ENCODE measurements at regions not wholly inside any gene's neighbourhood (a gene's known extent, or its start where the extent isn't known, plus 50 kb on each side); places are given as distances from the start of the nearest gene placed in this dataset.

DNA sequence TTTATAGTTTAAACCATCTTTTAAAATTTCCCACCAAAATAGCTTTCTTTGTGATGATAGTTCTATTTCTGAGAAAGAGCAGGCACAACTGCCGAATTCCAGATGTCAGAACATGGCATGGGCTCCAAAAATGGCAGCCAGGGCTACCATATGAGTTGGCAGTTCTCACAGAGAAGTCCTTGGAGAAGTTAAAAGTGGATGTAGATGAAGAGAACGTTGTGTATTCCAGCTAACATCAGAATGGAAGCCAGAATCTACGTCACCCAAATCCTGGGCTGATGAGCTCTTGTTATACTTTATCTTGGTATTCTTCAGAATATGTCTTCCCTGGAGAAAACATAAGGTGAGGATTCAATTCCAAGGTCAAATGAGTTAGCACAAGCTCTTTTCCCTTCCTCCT lies 66.9 kb upstream of the BASP1 start:
- Histone ChIP-seq H3K27ac (ENCODE audit: low read length) (no peak overlapping the region), H3K27me3 (ENCODE audit: control insufficient read depth, insufficient read depth, low read length) (no peaks in the 10 kb centered on the region), H3K4me1 (ENCODE audit: control insufficient read depth, insufficient read depth, low read length) (no peaks in the 10 kb centered on the region), H3K36me3 (ENCODE audit: control insufficient read depth, insufficient read depth, low read length) (no peaks in the 10 kb centered on the region), H3K4me3 (ENCODE audit: low read length) (no peak overlapping the region), H3K9me3 (ENCODE audit: control insufficient read depth, insufficient read depth, low read length) (no peaks in the 10 kb centered on the region)
- Mint-ChIP-seq H3K36me3 (no peaks in the 10 kb centered on the region), H3K4me1 (no peaks in the 10 kb centered on the region), H3K27me3 (ENCODE audit: low read depth in 2 of 2) (no peaks in the 10 kb centered on the region), H3K9me3 (peaks cover 9 to 11% of the 10 kb centered on the region in 2 donors), H3K27ac (no peak overlapping the region), H3K4me3 (no peak overlapping the region)
- ATAC-seq = no peak
- 74% methylated on average over 2 of the region's 3 CpGs for WGBS (ENCODE audit: insufficient coverage)
- TF ChIP-seq, protein P1, sequence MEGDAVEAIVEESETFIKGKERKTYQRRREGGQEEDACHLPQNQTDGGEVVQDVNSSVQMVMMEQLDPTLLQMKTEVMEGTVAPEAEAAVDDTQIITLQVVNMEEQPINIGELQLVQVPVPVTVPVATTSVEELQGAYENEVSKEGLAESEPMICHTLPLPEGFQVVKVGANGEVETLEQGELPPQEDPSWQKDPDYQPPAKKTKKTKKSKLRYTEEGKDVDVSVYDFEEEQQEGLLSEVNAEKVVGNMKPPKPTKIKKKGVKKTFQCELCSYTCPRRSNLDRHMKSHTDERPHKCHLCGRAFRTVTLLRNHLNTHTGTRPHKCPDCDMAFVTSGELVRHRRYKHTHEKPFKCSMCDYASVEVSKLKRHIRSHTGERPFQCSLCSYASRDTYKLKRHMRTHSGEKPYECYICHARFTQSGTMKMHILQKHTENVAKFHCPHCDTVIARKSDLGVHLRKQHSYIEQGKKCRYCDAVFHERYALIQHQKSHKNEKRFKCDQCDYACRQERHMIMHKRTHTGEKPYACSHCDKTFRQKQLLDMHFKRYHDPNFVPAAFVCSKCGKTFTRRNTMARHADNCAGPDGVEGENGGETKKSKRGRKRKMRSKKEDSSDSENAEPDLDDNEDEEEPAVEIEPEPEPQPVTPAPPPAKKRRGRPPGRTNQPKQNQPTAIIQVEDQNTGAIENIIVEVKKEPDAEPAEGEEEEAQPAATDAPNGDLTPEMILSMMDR (IDR thresholded peaks at IDR 0.05) = no peak
- intact Hi-C loops (cut with micrococcal nuclease) = no loop called here
- DNase-seq = no peak

DNA sequence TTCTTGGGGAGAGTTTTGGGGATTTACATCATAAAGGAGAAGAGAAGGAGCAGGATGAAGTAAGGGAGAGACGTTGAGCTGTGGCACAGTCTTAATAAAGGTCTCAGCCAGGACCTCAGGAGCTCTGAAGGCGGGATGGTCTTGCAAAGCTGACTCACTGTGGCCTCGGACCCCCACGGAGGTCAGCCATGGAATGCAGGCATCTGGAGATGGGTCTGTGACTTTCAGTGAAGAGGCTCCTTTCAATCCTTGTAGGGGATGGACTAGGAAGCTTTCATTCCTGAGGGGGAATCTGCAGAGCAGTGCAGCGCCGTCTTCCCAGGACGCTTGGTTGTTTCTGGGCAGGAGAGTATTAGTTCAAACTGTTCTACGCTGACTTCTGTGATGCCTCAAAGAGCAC lies 65.7 kb upstream of the BASP1 start:
- Histone ChIP-seq H3K27ac (ENCODE audit: low read length) (no peak overlapping the region), H3K4me3 (ENCODE audit: low read length) (no peak overlapping the region), H3K4me1 (ENCODE audit: control insufficient read depth, insufficient read depth, low read length) (no peaks in the 10 kb centered on the region), H3K36me3 (ENCODE audit: control insufficient read depth, insufficient read depth, low read length) (no peaks in the 10 kb centered on the region), H3K9me3 (ENCODE audit: control insufficient read depth, insufficient read depth, low read length) (no peaks in the 10 kb centered on the region), H3K27me3 (ENCODE audit: control insufficient read depth, insufficient read depth, low read length) (no peaks in the 10 kb centered on the region)
- DNase-seq (no peak), ATAC-seq (no peak)
- H3K9me3 Mint-ChIP-seq = peaks cover 8 to 10% of the 10 kb centered on the region in 2 donors
- intact Hi-C loops (cut with micrococcal nuclease) = no loop called here
- TF ChIP-seq, protein P1 (IDR thresholded peaks at IDR 0.05) = no peak
- 85% methylated on average over 8 of the region's 8 CpGs for WGBS (ENCODE audit: insufficient coverage)
- no peaks in the 10 kb centered on the region for H3K4me1 Mint-ChIP-seq
- H3K27ac Mint-ChIP-seq = no peak overlapping the region
- H3K27me3 Mint-ChIP-seq (ENCODE audit: low read depth in 2 of 2) = no peaks in the 10 kb centered on the region
- no peak overlapping the region for H3K4me3 Mint-ChIP-seq
- no peaks in the 10 kb centered on the region for H3K36me3 Mint-ChIP-seq

DNA sequence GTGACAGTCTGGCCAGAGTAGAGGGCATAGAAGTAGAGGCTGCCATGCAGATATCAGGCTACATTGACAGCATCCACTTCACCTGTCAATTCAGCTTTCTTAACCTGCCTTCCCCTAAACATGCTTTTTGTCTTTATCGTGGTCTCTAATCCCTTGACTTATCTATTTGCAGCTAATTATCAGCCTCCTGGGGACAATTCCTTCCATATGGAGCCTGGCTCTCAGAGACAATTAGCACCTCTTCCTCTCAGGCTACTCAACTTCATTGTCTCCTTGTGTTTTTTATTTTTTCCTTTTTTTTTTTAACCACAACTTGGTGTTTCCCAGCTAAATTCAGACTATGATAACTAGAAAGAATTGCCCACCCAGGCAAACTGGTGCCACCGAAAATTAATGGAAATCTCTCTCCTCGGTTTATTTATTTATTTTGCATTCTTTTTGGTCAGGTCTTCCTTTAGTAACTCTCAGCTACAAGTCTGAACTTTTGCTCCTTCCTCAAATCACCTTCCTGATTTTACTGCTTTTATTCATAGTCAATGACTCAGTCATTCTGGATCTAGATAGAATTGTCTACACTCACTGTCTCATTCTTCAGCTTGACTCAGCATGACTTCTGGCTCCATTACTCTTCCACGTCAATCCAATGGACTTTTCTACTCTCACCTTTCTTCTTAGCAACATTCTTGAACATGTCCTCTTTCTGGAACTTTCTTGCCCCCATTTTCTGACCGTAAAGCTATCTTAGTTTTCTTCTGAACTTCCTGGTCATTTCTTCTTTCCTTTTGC lies 63.0 kb upstream of the BASP1 start:
- ATAC-seq (no peak), DNase-seq (no peak)
- no peaks in the 10 kb centered on the region for H3K4me1 Mint-ChIP-seq
- no peaks in the 10 kb centered on the region for H3K36me3 Mint-ChIP-seq
- Histone ChIP-seq H3K4me3 (ENCODE audit: low read length) (no peak overlapping the region), H3K27me3 (ENCODE audit: control insufficient read depth, insufficient read depth, low read length) (no peaks in the 10 kb centered on the region), H3K27ac (ENCODE audit: low read length) (no peak overlapping the region), H3K9me3 (ENCODE audit: control insufficient read depth, insufficient read depth, low read length) (no peaks in the 10 kb centered on the region), H3K36me3 (ENCODE audit: control insufficient read depth, insufficient read depth, low read length) (no peaks in the 10 kb centered on the region), H3K4me1 (ENCODE audit: control insufficient read depth, insufficient read depth, low read length) (no peaks in the 10 kb centered on the region)
- peaks cover 10% of the 10 kb centered on the region in 2 donors for H3K9me3 Mint-ChIP-seq
- WGBS (ENCODE audit: insufficient coverage) = 78% methylated on average over 5 of the region's 5 CpGs
- H3K27me3 Mint-ChIP-seq (ENCODE audit: low read depth in 2 of 2) = peaks cover 0 to 5% of the 10 kb centered on the region in 2 donors
- no peak overlapping the region for H3K27ac Mint-ChIP-seq
- TF ChIP-seq, protein P1 (IDR thresholded peaks at IDR 0.05) = no peak
- intact Hi-C loops (cut with micrococcal nuclease) = no loop called here
- H3K4me3 Mint-ChIP-seq = no peak overlapping the region

DNA sequence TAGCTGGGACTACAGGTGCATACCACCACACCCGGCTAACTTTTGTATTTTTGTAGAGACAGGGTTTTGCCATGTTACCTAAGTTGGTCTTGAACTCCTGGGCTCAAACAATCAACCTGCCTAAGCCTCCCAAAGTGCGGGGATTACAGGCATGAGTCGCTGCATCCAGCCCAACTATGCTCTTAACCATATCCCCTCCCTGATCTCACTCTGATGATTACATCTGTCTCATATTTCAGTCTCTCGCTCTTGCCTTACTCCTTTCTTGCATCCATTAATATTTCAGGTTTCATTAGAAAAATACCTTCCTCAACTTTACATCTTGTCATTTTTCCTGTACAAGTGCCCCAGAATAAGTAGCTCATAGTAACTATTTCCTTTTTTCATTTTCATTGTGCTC lies 61.0 kb upstream of the BASP1 start:
- DNase-seq (no peak), ATAC-seq (no peak)
- no peaks in the 10 kb centered on the region for H3K36me3 ChIP-seq (ENCODE audit: control insufficient read depth, insufficient read depth, low read length)
- no peak overlapping the region for H3K27ac ChIP-seq (ENCODE audit: low read length)
- no peaks in the 10 kb centered on the region for H3K9me3 ChIP-seq (ENCODE audit: control insufficient read depth, insufficient read depth, low read length)
- Mint-ChIP-seq H3K4me3 (no peak overlapping the region), H3K27ac (no peak overlapping the region), H3K9me3 (peaks cover 10% of the 10 kb centered on the region in 2 donors), H3K36me3 (no peaks in the 10 kb centered on the region), H3K27me3 (ENCODE audit: low read depth in 2 of 2) (peaks cover 0 to 5% of the 10 kb centered on the region in 2 donors), H3K4me1 (no peaks in the 10 kb centered on the region)
- TF ChIP-seq, protein P1 (IDR thresholded peaks at IDR 0.05) = no peak
- no peaks in the 10 kb centered on the region for H3K27me3 ChIP-seq (ENCODE audit: control insufficient read depth, insufficient read depth, low read length)
- 89% methylated on average over 4 of the region's 4 CpGs for WGBS (ENCODE audit: insufficient coverage)
- no peaks in the 10 kb centered on the region for H3K4me1 ChIP-seq (ENCODE audit: control insufficient read depth, insufficient read depth, low read length)
- H3K4me3 ChIP-seq (ENCODE audit: low read length) = no peak overlapping the region
- intact Hi-C loops (cut with micrococcal nuclease) = no loop called here

Data from natural killer cell (primary cell).